ENCODE measurements at regions not wholly inside any gene's neighbourhood (a gene's known extent, or its start where the extent isn't known, plus 50 kb on each side); places are given as distances from the start of the nearest gene placed in this dataset.

- no peak for DNase-seq (ENCODE audit: low read depth)
Measured at GRCh38 chr13:34002924-34003323, 185.0 kb downstream of the RFC3 start.

GRCh38 chr13:34003656-34004055 lies 185.7 kb downstream of the RFC3 start:
- no peak for DNase-seq (ENCODE audit: low read depth)

- DNase-seq (ENCODE audit: low read depth): no peak
Measured at GRCh38 chr13:34004676-34005075, 186.7 kb downstream of the RFC3 start.

GRCh38 chr13:34006011-34006410 lies 188.1 kb downstream of the RFC3 start:
- no peak for DNase-seq (ENCODE audit: low read depth)

GRCh38 chr13:34011552-34012085 lies 193.7 kb downstream of the RFC3 start:
- DNase-seq (ENCODE audit: low read depth): no peak

GRCh38 chr13:34012382-34012781 lies 194.4 kb downstream of the RFC3 start:
- DNase-seq (ENCODE audit: low read depth): no peak

- no peak for DNase-seq (ENCODE audit: low read depth)
Measured at GRCh38 chr13:34013061-34013460, 195.1 kb downstream of the RFC3 start.

- DNase-seq (ENCODE audit: low read depth): no peak
Measured at GRCh38 chr13:34017231-34017630, 199.3 kb downstream of the RFC3 start.

- no peak for DNase-seq (ENCODE audit: low read depth)
Measured at GRCh38 chr13:34019870-34020269, 201.9 kb downstream of the RFC3 start.

GRCh38 chr13:34020388-34020787 lies 202.4 kb downstream of the RFC3 start:
- DNase-seq (ENCODE audit: low read depth): no peak

GRCh38 chr13:34021619-34022018 lies 203.7 kb downstream of the RFC3 start:
- no peak for DNase-seq (ENCODE audit: low read depth)

GRCh38 chr13:34025746-34026145 lies 207.8 kb downstream of the RFC3 start:
- no peak for DNase-seq (ENCODE audit: low read depth)

GRCh38 chr13:34026308-34026707 lies 208.4 kb downstream of the RFC3 start:
- no peak for DNase-seq (ENCODE audit: low read depth)

- no peak for DNase-seq (ENCODE audit: low read depth)
Measured at GRCh38 chr13:34028496-34029442, 210.8 kb downstream of the RFC3 start.

- no peak for DNase-seq (ENCODE audit: low read depth)
Measured at GRCh38 chr13:34030782-34031181, 212.8 kb downstream of the RFC3 start.

- no peak for DNase-seq (ENCODE audit: low read depth)
Measured at GRCh38 chr13:34031610-34032009, 213.7 kb downstream of the RFC3 start.

- DNase-seq (ENCODE audit: low read depth): no peak
Measured at GRCh38 chr13:34034411-34034810, 216.5 kb downstream of the RFC3 start.

- no peak for DNase-seq (ENCODE audit: low read depth)
Measured at GRCh38 chr13:34035178-34035577, 217.2 kb downstream of the RFC3 start.

- no peak for DNase-seq (ENCODE audit: low read depth)
Measured at GRCh38 chr13:34035676-34036325, 217.9 kb downstream of the RFC3 start.

GRCh38 chr13:34037636-34038540 lies 219.9 kb downstream of the RFC3 start:
- no peak for DNase-seq (ENCODE audit: low read depth)

GRCh38 chr13:34038541-34039068 lies 220.7 kb downstream of the RFC3 start:
- no peak for DNase-seq (ENCODE audit: low read depth)

- no peak for DNase-seq (ENCODE audit: low read depth)
Measured at GRCh38 chr13:34039678-34040077, 221.7 kb downstream of the RFC3 start.

Data from fibroblast of the conjunctiva (primary cell).